ENCODE measurements at regions not wholly inside any gene's neighbourhood (a gene's known extent, or its start where the extent isn't known, plus 50 kb on each side); places are given as distances from the start of the nearest gene placed in this dataset.

DNA sequence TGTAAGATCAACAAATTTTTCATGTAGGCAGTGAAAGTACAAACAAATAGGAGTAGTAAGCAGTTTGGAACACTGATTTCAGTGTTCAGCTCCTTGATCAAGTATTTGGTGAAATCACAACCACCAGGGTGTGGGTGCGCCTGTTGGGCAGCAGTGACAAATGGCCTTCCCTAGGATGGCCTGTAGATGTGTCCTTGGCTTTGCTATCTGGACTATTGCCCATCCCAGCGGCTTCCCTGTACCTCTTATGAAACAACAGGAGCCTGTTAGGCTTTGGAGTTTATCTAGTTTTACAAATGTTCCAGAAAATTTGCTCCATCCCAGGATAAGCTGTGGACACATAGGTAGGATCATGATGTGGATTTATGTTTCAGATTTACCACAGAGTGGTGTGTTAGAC, 216.8 kb upstream of the FAT1 start:
- DNase-seq (ENCODE audit: low read depth, low spot score), result no peak
- Histone ChIP-seq H3K4me1 (ENCODE audit: insufficient read depth, insufficient read length) (no peaks in the 10 kb centered on the region), H3K9ac (ENCODE audit: insufficient read length, low read depth) (no peak overlapping the region), H3K36me3 (ENCODE audit: insufficient read depth, insufficient read length, low read length) (no peaks in the 10 kb centered on the region), H3K9me3 (ENCODE audit: insufficient read depth, low read length) (no peaks in the 10 kb centered on the region), H3K27me3 (ENCODE audit: insufficient read depth, insufficient read length) (no peaks in the 10 kb centered on the region), H3K4me3 (ENCODE audit: insufficient read length, low read depth) (no peak overlapping the region)
- no peak for TF ChIP-seq ZNF274 (IDR thresholded peaks at IDR 0.05; ENCODE audit: low read depth, low read length)
- no peak for TF ChIP-seq YY1 (IDR thresholded peaks at IDR 0.05; ENCODE audit: insufficient read depth, insufficient read length)
- no peak for TF ChIP-seq SUZ12 (IDR thresholded peaks at IDR 0.05; ENCODE audit: extremely low read depth, insufficient read depth, insufficient read length)

DNA sequence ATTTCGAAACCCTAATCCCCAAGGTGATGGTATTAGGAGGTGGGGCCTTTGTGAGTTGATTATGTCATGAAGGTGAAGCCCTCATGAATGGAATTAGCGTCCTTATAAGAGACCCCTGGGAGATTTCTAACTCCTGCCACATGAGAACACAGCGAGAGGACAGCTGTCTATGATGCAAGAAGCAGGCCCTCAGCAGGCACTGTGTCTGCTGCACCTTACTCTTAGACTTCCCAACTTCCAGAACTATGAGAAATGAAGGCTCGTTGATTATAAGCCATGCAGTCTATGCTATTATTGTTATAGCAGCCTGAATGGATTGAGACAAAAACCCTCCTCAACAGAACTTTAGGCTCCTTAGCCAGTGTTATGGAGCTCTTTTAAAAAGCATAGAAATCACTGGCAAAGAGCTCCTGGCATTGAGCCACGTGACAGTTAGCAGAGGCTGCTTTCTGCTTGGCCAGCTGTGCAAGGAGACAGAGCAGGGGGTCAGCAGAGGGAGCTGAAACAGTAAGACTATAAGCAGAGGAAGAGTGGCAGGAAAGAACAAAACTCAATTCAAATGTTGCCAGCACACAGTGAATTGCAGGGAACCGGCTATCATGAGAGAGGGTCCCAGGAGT, 219.2 kb upstream of the FAT1 start:
- no peak for DNase-seq (ENCODE audit: low read depth, low spot score)
- Histone ChIP-seq H3K36me3 (ENCODE audit: insufficient read depth, insufficient read length, low read length) (no peaks in the 10 kb centered on the region), H3K9me3 (ENCODE audit: insufficient read depth, low read length) (no peaks in the 10 kb centered on the region), H3K4me3 (ENCODE audit: insufficient read length, low read depth) (no peak overlapping the region), H3K27me3 (ENCODE audit: insufficient read depth, insufficient read length) (no peaks in the 10 kb centered on the region), H3K9ac (ENCODE audit: insufficient read length, low read depth) (no peak overlapping the region), H3K4me1 (ENCODE audit: insufficient read depth, insufficient read length) (no peaks in the 10 kb centered on the region)
- TF ChIP-seq SUZ12 (IDR thresholded peaks at IDR 0.05; ENCODE audit: extremely low read depth, insufficient read depth, insufficient read length) (no peak), ZNF274 (IDR thresholded peaks at IDR 0.05; ENCODE audit: low read depth, low read length) (no peak)

DNA sequence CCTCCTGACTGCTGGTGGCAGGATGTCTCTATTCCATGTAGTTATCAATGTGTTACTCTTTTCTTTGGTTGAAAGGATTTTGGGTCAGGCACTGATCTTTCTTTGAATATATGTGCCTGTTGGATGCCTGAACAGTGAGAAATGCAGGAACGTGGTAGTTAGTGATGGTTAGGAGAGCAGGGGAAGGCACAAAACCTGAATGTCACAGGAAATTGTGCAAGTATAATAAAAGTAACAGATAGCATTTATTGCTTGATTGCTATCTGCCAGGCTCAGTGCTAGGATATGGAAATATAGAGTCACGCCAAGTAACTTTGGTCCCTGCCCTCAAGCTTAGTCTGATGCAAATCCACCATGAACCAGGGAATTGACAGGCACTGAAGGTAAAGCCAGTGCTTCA, 219.8 kb upstream of the FAT1 start:
- H3K4me1 ChIP-seq (ENCODE audit: insufficient read depth, insufficient read length), result no peaks in the 10 kb centered on the region

DNA sequence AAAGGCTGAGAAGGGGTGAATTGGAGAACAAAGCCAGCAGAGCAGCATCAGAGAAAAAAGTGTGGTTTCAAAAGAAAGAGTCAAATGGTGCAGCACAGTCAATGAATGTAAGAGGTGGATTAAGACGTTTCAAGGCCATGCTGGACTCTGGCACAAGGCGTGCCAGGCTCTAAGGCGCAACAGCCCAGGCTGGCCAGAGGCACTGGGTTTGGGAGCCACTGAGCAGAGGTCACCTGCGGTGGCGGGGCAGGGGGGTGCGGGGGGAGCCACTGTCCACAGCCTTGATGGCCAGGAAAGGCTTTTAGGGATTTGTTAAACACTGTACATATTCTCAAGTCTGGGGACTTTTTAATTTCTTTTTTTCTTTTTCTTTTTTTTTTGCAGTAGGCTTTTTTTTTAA, 222.5 kb upstream of the FAT1 start:
- TF ChIP-seq ZNF274 (IDR thresholded peaks at IDR 0.05; ENCODE audit: low read depth, low read length), result no peak
- TF ChIP-seq YY1 (IDR thresholded peaks at IDR 0.05; ENCODE audit: insufficient read depth, insufficient read length), result no peak
- TF ChIP-seq SUZ12 (IDR thresholded peaks at IDR 0.05; ENCODE audit: extremely low read depth, insufficient read depth, insufficient read length), result no peak
- H3K9me3 ChIP-seq (ENCODE audit: insufficient read depth, low read length), result no peaks in the 10 kb centered on the region
- DNase-seq (ENCODE audit: low read depth, low spot score), result no peak
- H3K36me3 ChIP-seq (ENCODE audit: insufficient read depth, insufficient read length, low read length), result no peaks in the 10 kb centered on the region
- H3K4me1 ChIP-seq (ENCODE audit: insufficient read depth, insufficient read length), result no peaks in the 10 kb centered on the region
- no peak overlapping the region for H3K9ac ChIP-seq (ENCODE audit: insufficient read length, low read depth)
- H3K4me3 ChIP-seq (ENCODE audit: insufficient read length, low read depth), result no peak overlapping the region
- H3K27me3 ChIP-seq (ENCODE audit: insufficient read depth, insufficient read length), result no peaks in the 10 kb centered on the region

More for the DNA sequence above, 219.8 kb upstream of the FAT1 start:
- no peak for DNase-seq (ENCODE audit: low read depth, low spot score)
- no peaks in the 10 kb centered on the region for H3K9me3 ChIP-seq (ENCODE audit: insufficient read depth, low read length)
- H3K9ac ChIP-seq (ENCODE audit: insufficient read length, low read depth), result no peak overlapping the region
- no peaks in the 10 kb centered on the region for H3K36me3 ChIP-seq (ENCODE audit: insufficient read depth, insufficient read length, low read length)
- TF ChIP-seq YY1 (IDR thresholded peaks at IDR 0.05; ENCODE audit: insufficient read depth, insufficient read length), result no peak
- TF ChIP-seq SUZ12 (IDR thresholded peaks at IDR 0.05; ENCODE audit: extremely low read depth, insufficient read depth, insufficient read length), result no peak
- no peak for TF ChIP-seq ZNF274 (IDR thresholded peaks at IDR 0.05; ENCODE audit: low read depth, low read length)
- no peak overlapping the region for H3K4me3 ChIP-seq (ENCODE audit: insufficient read length, low read depth)
- no peaks in the 10 kb centered on the region for H3K27me3 ChIP-seq (ENCODE audit: insufficient read depth, insufficient read length)

DNA sequence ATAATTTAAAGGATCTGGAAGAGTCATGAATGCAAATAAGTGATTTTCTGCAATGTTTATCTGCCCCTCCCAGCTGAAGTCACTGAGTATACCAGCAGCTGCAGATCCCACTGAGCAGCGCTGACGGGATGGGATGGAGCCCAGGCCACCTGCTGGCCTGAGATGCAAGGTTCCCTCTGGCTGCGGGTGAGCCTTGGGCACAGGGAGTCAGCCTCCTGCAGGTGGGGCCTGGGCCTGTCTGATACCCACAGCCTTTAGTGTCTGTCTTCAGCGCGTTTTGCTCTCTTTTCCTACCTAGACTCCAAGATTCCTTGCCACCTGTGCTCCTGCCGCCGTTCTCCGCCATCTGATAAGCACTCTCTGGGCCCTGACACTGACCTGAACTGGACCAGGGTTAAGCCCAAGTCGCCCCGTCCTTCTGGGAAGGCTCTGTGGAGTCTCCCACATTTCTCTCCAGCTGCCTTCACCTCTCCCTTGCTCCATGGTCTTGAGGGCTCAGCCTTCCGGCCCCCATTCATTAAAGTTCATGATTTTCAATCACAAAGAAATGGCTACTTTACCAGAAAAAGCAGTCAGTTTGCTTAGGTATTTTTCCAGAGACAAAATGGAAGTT, 223.1 kb upstream of the FAT1 start:
- H3K4me1 ChIP-seq (ENCODE audit: insufficient read depth, insufficient read length), result no peaks in the 10 kb centered on the region
- H3K4me3 ChIP-seq (ENCODE audit: insufficient read length, low read depth), result no peak overlapping the region
- TF ChIP-seq ZNF274 (IDR thresholded peaks at IDR 0.05; ENCODE audit: low read depth, low read length) (no peak), SUZ12 (IDR thresholded peaks at IDR 0.05; ENCODE audit: extremely low read depth, insufficient read depth, insufficient read length) (no peak), YY1 (IDR thresholded peaks at IDR 0.05; ENCODE audit: insufficient read depth, insufficient read length) (no peak)
- no peak for DNase-seq (ENCODE audit: low read depth, low spot score)
- H3K9ac ChIP-seq (ENCODE audit: insufficient read length, low read depth), result no peak overlapping the region
- no peaks in the 10 kb centered on the region for H3K9me3 ChIP-seq (ENCODE audit: insufficient read depth, low read length)
- no peaks in the 10 kb centered on the region for H3K36me3 ChIP-seq (ENCODE audit: insufficient read depth, insufficient read length, low read length)
- no peaks in the 10 kb centered on the region for H3K27me3 ChIP-seq (ENCODE audit: insufficient read depth, insufficient read length)

DNA sequence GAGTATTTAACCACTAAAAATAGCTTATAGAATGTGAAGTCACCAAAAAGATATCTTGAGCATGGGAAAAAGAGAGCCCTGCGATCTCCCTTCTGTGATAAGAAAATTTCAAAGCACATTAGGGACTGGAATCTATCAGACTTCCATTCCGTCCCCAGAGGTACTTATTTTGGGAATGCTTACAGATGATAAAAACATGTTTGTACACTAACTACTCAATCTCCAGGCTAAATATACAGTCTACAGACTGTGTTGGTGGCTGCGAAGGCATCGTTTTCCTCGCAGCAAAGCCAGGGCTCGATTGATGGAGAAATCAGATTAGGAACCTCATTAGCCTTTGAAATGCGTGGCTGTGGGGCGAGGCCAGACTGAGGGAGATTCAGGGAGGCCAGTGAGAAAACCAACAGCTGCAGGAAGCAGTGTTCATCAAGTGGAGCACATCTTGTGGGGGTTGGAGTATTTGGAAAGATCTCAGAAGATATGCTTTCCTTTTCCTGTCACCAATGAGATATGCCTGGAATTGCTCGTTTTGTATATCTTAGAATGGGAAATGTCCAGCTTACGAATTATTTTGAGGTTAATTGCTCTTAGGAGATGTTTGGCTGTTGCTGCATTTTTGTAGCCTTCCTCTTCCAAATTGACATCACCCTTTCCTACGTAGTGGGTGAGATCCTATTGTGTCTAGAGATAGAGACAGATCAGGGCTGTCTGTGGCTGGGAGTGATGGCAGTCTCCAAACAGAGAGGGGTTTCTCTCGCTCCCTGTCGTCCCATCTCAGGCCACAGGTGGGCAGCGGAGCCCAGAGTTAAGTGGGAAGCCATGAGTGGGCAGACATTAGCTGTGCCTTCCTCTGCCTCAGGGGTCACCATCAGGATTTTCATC, 224.9 kb upstream of the FAT1 start:
- TF ChIP-seq YY1 (IDR thresholded peaks at IDR 0.05; ENCODE audit: insufficient read depth, insufficient read length) (no peak), SUZ12 (IDR thresholded peaks at IDR 0.05; ENCODE audit: extremely low read depth, insufficient read depth, insufficient read length) (no peak), ZNF274 (IDR thresholded peaks at IDR 0.05; ENCODE audit: low read depth, low read length) (no peak)
- H3K27me3 ChIP-seq (ENCODE audit: insufficient read depth, insufficient read length), result no peaks in the 10 kb centered on the region
- no peak for DNase-seq (ENCODE audit: low read depth, low spot score)
- H3K9me3 ChIP-seq (ENCODE audit: insufficient read depth, low read length), result no peaks in the 10 kb centered on the region
- H3K4me1 ChIP-seq (ENCODE audit: insufficient read depth, insufficient read length), result no peaks in the 10 kb centered on the region
- no peaks in the 10 kb centered on the region for H3K36me3 ChIP-seq (ENCODE audit: insufficient read depth, insufficient read length, low read length)
- no peak overlapping the region for H3K9ac ChIP-seq (ENCODE audit: insufficient read length, low read depth)
- H3K4me3 ChIP-seq (ENCODE audit: insufficient read length, low read depth), result no peak overlapping the region

DNA sequence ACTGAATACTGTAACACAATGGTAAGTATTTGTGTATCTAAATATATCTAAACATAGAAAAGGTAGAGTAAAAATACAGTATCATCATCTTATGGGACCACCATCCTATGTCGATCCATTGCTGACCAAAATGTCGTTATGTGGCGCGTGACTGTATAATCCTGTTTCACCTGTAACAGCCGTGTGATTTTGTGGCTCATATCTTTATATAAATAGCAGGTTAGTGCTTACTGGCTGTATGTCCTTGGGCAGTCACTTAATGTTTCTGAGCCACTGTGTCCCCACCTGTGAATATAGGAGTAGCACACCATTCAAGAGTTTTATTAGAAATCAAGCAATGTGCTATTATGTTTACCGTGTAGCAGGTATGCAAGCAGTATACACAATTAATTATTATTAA, 226.2 kb upstream of the FAT1 start:
- no peak for TF ChIP-seq ZNF274 (IDR thresholded peaks at IDR 0.05; ENCODE audit: low read depth, low read length)
- no peak overlapping the region for H3K4me3 ChIP-seq (ENCODE audit: insufficient read length, low read depth)
- no peaks in the 10 kb centered on the region for H3K27me3 ChIP-seq (ENCODE audit: insufficient read depth, insufficient read length)
- no peaks in the 10 kb centered on the region for H3K36me3 ChIP-seq (ENCODE audit: insufficient read depth, insufficient read length, low read length)
- no peak overlapping the region for H3K9ac ChIP-seq (ENCODE audit: insufficient read length, low read depth)
- no peaks in the 10 kb centered on the region for H3K4me1 ChIP-seq (ENCODE audit: insufficient read depth, insufficient read length)
- no peak for DNase-seq (ENCODE audit: low read depth, low spot score)
- H3K9me3 ChIP-seq (ENCODE audit: insufficient read depth, low read length), result no peaks in the 10 kb centered on the region

Measured in NT2/D1 (cell line).